OCI-LY7 (cell line): ENCODE measurements at regions not wholly inside any gene's neighbourhood (a gene's known extent, or its start where the extent isn't known, plus 50 kb on each side); places are given as distances from the start of the nearest gene placed in this dataset.

Experiments used
- BruUV-seq: library from RNA; stranded (reverse); fragments of 400-500 nt; replicated peaks from 2 replicates; lab custom pipeline; 2021; lab: Mats Ljungman, UMichigan
- CTCF ChIA-PET: fragments of 300-600 bp; sonication (Branson Sonifier 250); formaldehyde crosslinking; loops from one replicate; lab custom pipeline; 2022; ENCODE audit warnings: antibody characterized with exemption; ENCODE audit not compliant: unreplicated experiment; lab: Charles Lee
- POLR2A ChIA-PET: fragments of 300-600 bp; sonication (Branson Sonifier 250); formaldehyde crosslinking; loops from one replicate; lab custom pipeline; 2022; ENCODE audit warnings: antibody characterized with exemption; lab: Charles Lee
- DNase-seq: peaks from one replicate; pipeline ENCODE4 v3.0.0-alpha.2; 2015; ENCODE audit warnings: low spot score
- H2AFZ ChIP-seq: fragments of 200-600 bp; sonication (generic), shearing (Covaris generic); 2 replicates; pipeline ENCODE4 v1.6.1; 2014; ENCODE audit warnings: mild to moderate bottlenecking, antibody characterized with exemption, low read length, moderate library complexity
- H3K27ac ChIP-seq: fragments of 200-600 bp; sonication (generic); 2 replicates; pipeline ENCODE4 v1.5.1; 2014; ENCODE audit warnings: mixed run types, low read depth, mild to moderate bottlenecking, moderate library complexity, low read length, inconsistent platforms; ENCODE audit not compliant: poor library complexity, severe bottlenecking
- H3K36me3 ChIP-seq: fragments of 200-600 bp; sonication (generic); 2 replicates; pipeline ENCODE4 v1.6.1; 2014; ENCODE audit warnings: mild to moderate bottlenecking, antibody characterized with exemption, low read length, moderate library complexity, mixed read lengths; ENCODE audit not compliant: insufficient read depth
- H3K4me1 ChIP-seq: fragments of 200-600 bp; sonication (generic); 2 replicates; pipeline ENCODE4 v1.5.1; 2014; ENCODE audit warnings: mild to moderate bottlenecking, low read length; ENCODE audit not compliant: insufficient read depth, poor library complexity, severe bottlenecking
- H3K4me2 ChIP-seq: fragments of 200-600 bp; sonication (generic); 2 replicates; pipeline ENCODE4 v1.6.1; 2014; ENCODE audit warnings: mild to moderate bottlenecking, low read length
- H3K4me3 ChIP-seq: fragments of 200-600 bp; sonication (generic); 2 replicates; pipeline ENCODE4 v1.5.1; 2014; ENCODE audit warnings: mild to moderate bottlenecking, low read depth, low read length; ENCODE audit not compliant: poor library complexity, severe bottlenecking
- H3K79me2 ChIP-seq: fragments of 200-600 bp; sonication (generic); 2 replicates; pipeline ENCODE4 v1.6.1; 2016; ENCODE audit warnings: low read depth, mild to moderate bottlenecking, low read length, moderate library complexity, mixed read lengths; ENCODE audit not compliant: insufficient read depth
- H3K9me2 ChIP-seq: fragments of 200-600 bp; sonication (generic); 2 replicates; pipeline ENCODE4 v1.6.1; 2016; ENCODE audit warnings: mild to moderate bottlenecking, low read length, mixed read lengths; ENCODE audit not compliant: insufficient read depth
- H3K9me3 ChIP-seq: fragments of 200-600 bp; sonication (generic); 2 replicates; pipeline ENCODE4 v1.6.1; 2014; ENCODE audit warnings: mild to moderate bottlenecking, mixed run types, low read length, mixed read lengths
- H4K20me1 ChIP-seq: fragments of 200-600 bp; sonication (generic); 2 replicates; pipeline ENCODE4 v1.6.1; 2014; ENCODE audit warnings: mild to moderate bottlenecking, antibody characterized with exemption, low read length, moderate library complexity, mixed read lengths; ENCODE audit not compliant: insufficient read depth
- CTCF ChIP-seq: fragments of 200-600 bp; sonication (generic); conservative IDR thresholded peaks from 2 replicates; pipeline ENCODE4 v1.5.1; 2014; ENCODE audit warnings: mild to moderate bottlenecking, antibody characterized with exemption, low read length, moderate library complexity, mixed read lengths
- EZH2phosphoT487 ChIP-seq: fragments of 200-600 bp; sonication (generic); IDR thresholded peaks from 2 replicates; pipeline ENCODE4 v1.6.1; 2018; ENCODE audit warnings: low read depth, borderline replicate concordance, mild to moderate bottlenecking, mixed run types, antibody characterized with exemption, low read length, moderate library complexity, mixed read lengths
- intact Hi-C: fragments of 100-400 bp; cut with micrococcal nuclease; formaldehyde crosslinking; loops from one replicate; pipeline ENCODE4 v1.10.0; 2022; ENCODE audit not compliant: unreplicated experiment

- H3K36me3 ChIP-seq: no peaks in the 10 kb centered on the region
- TF ChIP-seq EZH2phosphoT487 (no peak), CTCF (no peak)
- H3K79me2 ChIP-seq: no peaks in the 10 kb centered on the region
- no peaks in the 10 kb centered on the region for H4K20me1 ChIP-seq
- intact Hi-C loops: no loop called here
- H3K9me3 ChIP-seq: no peaks in the 10 kb centered on the region
- H3K9me2 ChIP-seq: no peaks in the 10 kb centered on the region
- BruUV-seq: no TSS peak
- H2AFZ ChIP-seq: no peak overlapping the region
- H3K4me1 ChIP-seq: no peaks in the 10 kb centered on the region
- ChIA-PET CTCF (no interaction called here), POLR2A (no interaction called here)
- H3K4me2 ChIP-seq: no peak overlapping the region
- no peak overlapping the region for H3K4me3 ChIP-seq
- DNase-seq: no peak
- H3K27ac ChIP-seq: no peak overlapping the region
These were observed 189.3 kb upstream of the FSHR start for GRCh38 chr2:49343638-49344037.

GRCh38 chr2:49342156-49342555 is 187.8 kb upstream of the FSHR start:
- H3K9me3 ChIP-seq: no peaks in the 10 kb centered on the region
- H3K36me3 ChIP-seq: no peaks in the 10 kb centered on the region
- no peak overlapping the region for H2AFZ ChIP-seq
- H3K4me1 ChIP-seq: no peaks in the 10 kb centered on the region
- no peaks in the 10 kb centered on the region for H3K79me2 ChIP-seq
- H3K9me2 ChIP-seq: no peaks in the 10 kb centered on the region
- intact Hi-C loops: no loop called here
- ChIA-PET POLR2A (no interaction called here), CTCF (no interaction called here)
- H3K27ac ChIP-seq: no peak overlapping the region
- H3K4me3 ChIP-seq: no peak overlapping the region
- no TSS peak for BruUV-seq
- H4K20me1 ChIP-seq: no peaks in the 10 kb centered on the region
- DNase-seq: no peak
- no peak overlapping the region for H3K4me2 ChIP-seq
- TF ChIP-seq CTCF (no peak), EZH2phosphoT487 (no peak)

- no peak overlapping the region for H3K4me3 ChIP-seq
- H4K20me1 ChIP-seq: no peaks in the 10 kb centered on the region
- no peaks in the 10 kb centered on the region for H3K4me1 ChIP-seq
- no peak for TF ChIP-seq EZH2phosphoT487
- no peak for TF ChIP-seq CTCF
- CTCF ChIA-PET: no interaction called here
- no peaks in the 10 kb centered on the region for H3K79me2 ChIP-seq
- no peak overlapping the region for H3K4me2 ChIP-seq
- DNase-seq: no peak
- H3K9me3 ChIP-seq: no peaks in the 10 kb centered on the region
- no peaks in the 10 kb centered on the region for H3K9me2 ChIP-seq
- H3K27ac ChIP-seq: no peak overlapping the region
- H2AFZ ChIP-seq: no peak overlapping the region
- no peaks in the 10 kb centered on the region for H3K36me3 ChIP-seq
- POLR2A ChIA-PET: no interaction called here
- BruUV-seq: no TSS peak
- intact Hi-C loops: no loop called here
These were observed 181.2 kb upstream of the FSHR start for GRCh38 chr2:49335546-49335945.
